ENCODE measurements at regions not wholly inside any gene's neighbourhood (a gene's known extent, or its start where the extent isn't known, plus 50 kb on each side); places are given as distances from the start of the nearest gene placed in this dataset.
"Not testable (repeated sequence)": the region's sequence is repeated elsewhere in the genome, so short reads cannot be mapped to it uniquely, and the experiment has no call there.

DNA sequence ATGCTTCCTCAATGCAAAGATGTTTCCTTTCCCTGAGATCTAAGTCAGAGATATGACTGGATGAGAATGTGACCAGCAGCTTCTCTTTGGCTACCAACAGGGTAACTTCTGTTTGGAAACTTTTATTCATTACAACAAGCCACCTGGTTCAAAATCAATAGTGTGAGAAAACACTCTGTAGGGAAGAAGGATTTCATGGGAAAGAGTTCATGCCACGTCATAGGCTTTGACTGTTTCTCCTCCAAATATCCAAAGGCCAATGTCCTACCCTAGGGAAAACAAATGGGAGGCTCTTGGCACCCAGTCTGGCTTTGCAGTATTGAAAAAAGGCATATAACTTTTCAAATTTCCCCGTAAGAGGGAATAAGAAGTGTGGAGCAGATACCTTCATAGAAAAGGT lies 245.5 kb downstream of the FNDC1 start:
- TF ChIP-seq, protein P1, sequence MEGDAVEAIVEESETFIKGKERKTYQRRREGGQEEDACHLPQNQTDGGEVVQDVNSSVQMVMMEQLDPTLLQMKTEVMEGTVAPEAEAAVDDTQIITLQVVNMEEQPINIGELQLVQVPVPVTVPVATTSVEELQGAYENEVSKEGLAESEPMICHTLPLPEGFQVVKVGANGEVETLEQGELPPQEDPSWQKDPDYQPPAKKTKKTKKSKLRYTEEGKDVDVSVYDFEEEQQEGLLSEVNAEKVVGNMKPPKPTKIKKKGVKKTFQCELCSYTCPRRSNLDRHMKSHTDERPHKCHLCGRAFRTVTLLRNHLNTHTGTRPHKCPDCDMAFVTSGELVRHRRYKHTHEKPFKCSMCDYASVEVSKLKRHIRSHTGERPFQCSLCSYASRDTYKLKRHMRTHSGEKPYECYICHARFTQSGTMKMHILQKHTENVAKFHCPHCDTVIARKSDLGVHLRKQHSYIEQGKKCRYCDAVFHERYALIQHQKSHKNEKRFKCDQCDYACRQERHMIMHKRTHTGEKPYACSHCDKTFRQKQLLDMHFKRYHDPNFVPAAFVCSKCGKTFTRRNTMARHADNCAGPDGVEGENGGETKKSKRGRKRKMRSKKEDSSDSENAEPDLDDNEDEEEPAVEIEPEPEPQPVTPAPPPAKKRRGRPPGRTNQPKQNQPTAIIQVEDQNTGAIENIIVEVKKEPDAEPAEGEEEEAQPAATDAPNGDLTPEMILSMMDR (IDR thresholded peaks at IDR 0.05; ENCODE audit: low read length, missing control alignments) = no peak
- DNase-seq (ENCODE audit: low read depth) = no peak
- no peak overlapping the region for H3K4me3 ChIP-seq (replicated peaks; ENCODE audit: low read depth, low read length)

DNA sequence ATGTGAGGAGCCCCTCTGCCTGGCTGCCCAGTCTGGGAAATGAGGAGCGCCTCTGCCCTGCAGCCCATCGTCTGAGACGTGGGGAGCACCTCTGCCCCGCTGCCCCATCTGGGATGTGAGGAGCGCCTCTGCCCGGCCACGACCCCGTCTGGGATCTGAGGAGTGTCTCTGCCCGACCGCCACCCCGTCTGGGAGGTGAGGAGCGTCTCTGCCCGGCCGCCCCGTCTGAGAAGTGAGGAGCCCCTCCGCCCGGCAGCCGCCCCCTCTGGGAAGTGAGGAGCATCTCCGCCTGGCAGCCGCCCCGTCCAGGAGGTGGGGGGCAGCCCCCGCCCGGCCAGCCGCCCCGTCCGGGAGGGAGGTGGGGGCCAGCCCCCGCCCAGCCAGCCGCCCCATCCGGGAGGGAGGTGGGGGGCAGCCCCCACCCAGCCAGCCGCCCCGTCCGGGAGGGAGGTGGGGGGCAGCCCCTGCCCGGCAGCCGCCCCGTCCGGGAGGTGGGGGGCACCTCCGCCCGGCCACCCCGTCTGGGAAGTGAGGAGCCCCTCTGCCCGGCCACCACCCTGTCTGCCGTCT lies 238.1 kb downstream of the FNDC1 start:
- not testable (repeated sequence) for H3K4me3 ChIP-seq (replicated peaks; ENCODE audit: low read depth, low read length); DNase-seq (ENCODE audit: low read depth)

DNA sequence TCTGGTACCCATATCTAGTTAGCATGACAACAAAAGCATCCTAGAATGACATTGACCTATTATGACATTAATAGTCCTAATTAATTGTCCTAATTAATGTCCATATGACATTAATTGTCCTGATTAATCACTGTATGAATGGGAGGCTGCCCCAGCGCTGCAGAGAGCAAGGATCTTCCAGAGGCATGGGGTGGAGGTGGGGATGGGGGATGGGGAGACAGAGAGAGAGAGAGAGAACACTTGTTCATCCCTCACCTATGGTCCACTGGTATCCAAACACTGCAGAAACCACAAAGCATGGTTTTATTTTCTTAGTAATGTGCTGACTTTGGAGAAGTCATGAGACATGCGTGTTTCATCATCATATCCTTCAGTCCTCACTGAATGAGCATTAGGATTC lies 235.1 kb downstream of the FNDC1 start:
- H3K4me3 ChIP-seq (replicated peaks; ENCODE audit: low read depth, low read length) = no peak overlapping the region
- no peak for DNase-seq (ENCODE audit: low read depth)
- TF ChIP-seq, protein P1 (IDR thresholded peaks at IDR 0.05; ENCODE audit: low read length, missing control alignments) = no peak

DNA sequence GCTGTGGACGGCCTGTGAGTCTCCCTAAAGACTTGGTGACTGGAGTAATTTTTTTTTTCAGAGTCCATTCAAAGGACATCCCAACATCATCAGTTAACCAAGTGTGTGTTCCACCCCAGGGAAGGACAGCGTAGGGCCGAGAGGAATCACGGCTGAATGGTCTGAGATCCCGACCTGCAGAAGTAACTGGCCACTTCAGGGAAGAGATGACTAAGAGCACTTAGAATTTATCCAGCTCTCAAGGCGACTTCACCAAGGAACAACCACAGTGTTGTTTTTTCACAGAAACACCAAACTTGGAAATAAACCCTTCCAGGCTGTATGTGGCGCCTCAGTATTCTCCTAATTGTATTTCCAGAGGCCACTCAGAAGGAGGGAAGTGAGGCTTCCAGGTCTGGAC lies 231.6 kb downstream of the FNDC1 start:
- TF ChIP-seq, protein P1 (IDR thresholded peaks at IDR 0.05; ENCODE audit: low read length, missing control alignments) = no peak
- no peak for DNase-seq (ENCODE audit: low read depth)

DNA sequence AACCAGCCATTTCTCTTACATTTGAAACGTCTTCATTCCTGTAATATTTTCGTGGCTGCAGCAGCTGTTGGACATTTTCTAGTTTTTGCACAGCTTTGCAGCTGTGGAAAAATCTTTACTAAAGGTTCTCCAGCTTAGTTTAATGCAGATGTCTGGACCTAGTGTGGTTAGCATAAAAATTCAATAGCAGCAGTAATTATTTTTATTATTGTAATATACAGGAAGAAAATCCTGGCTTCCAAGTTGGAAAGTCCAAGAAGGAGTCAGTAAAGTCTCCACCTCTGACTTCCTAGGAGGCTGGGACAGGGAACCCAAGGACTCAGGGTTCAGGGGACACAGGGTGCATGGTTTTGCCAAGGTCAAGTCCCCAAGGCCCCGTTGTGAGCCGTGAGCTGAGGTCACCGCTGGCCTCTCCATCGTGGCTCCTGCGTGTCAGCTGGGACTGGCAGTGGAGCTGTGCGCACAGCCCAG lies 230.6 kb downstream of the FNDC1 start:
- TF ChIP-seq, protein P1 (IDR thresholded peaks at IDR 0.05; ENCODE audit: low read length, missing control alignments) = no peak
- no peak for DNase-seq (ENCODE audit: low read depth)
- no peak overlapping the region for H3K4me3 ChIP-seq (replicated peaks; ENCODE audit: low read depth, low read length)

More for the DNA sequence above, 231.6 kb downstream of the FNDC1 start:
- no peak overlapping the region for H3K4me3 ChIP-seq (replicated peaks; ENCODE audit: low read depth, low read length)

DNA sequence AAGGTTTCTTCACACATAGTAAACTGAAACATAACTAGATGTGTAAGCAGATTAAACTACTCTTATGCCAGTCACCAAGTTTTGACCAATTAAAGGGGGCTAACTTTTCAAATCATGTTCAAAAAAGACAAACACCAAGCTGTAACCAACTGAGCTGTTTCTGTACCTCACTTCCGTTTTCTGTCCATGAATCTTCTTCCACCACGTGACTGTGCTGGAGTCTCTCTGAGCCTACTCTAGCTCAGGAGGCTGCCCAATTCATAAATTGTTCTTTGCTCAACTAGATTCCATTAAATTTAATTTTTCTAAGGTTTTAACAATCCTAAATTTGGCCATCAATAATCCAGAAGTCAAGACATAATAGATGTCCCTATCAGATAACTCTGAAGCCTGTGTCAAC lies 229.4 kb downstream of the FNDC1 start:
- no peak overlapping the region for H3K4me3 ChIP-seq (replicated peaks; ENCODE audit: low read depth, low read length)
- no peak for DNase-seq (ENCODE audit: low read depth)
- TF ChIP-seq, protein P1 (IDR thresholded peaks at IDR 0.05; ENCODE audit: low read length, missing control alignments) = no peak

DNA sequence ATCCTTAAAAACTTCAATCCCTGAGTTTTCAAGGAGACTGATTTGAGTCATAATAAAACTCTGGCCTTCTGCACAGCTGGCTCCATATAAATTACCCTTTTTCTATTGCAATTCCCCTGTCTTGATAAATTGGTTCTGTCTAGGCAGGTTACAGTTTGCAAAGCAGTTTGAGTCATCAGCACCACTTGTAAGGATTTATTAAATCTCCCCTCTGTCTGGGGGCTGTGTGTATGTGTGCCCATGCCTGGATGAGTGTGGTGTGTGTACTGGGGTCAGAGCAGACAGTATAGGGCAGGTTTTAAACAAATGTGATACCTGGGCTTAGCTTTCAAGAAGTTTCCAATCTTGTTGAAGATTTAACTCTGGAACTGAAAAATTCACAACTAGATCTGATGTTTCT lies 228.6 kb downstream of the FNDC1 start:
- TF ChIP-seq, protein P1 (IDR thresholded peaks at IDR 0.05; ENCODE audit: low read length, missing control alignments) = no peak
- no peak overlapping the region for H3K4me3 ChIP-seq (replicated peaks; ENCODE audit: low read depth, low read length)
- DNase-seq (ENCODE audit: low read depth) = no peak
